ENCODE measurements at regions not wholly inside any gene's neighbourhood (a gene's known extent, or its start where the extent isn't known, plus 50 kb on each side); places are given as distances from the start of the nearest gene placed in this dataset.

DNA sequence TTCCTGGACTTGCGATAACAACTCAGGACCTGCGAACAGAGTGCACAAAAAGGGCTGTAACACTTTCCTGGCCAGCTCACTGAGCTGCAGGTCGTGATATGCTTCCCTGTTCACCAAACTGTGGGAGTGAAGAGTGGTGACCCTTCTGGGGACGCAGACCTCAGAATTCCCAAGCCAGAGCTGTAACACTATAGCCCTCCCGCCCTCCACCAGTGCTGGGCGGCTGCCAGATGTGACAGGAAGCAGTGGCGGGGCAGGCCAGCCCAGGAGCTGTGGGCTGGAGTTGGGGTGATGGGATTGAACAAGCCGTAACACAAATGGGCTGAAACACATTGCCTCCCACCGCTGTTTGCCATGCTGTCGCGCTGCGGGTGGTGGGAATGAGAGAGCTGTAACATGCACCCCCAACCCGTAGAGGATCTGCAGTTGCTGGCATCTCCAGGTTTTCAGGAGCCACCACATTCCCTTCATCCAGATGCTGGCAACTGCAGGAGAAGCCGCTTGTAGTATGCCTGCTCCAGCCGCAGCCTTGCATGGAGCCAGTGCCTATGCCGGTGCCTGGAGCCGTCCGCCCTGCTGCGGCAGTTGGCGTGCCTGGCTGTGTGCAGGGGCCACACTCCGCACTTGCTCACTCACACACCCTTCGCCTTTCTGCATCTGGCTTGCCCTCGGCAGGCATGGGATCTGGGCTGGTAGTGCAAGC, 145.8 kb downstream of the GPCPD1 start:
- Histone ChIP-seq H3K36me3 (ENCODE audit: control insufficient read depth in 2 of 2, extremely low read depth in 1 of 2, insufficient read depth in 2 of 2, low read length in 2 of 2) (no peaks in the 10 kb centered on the region), H3K27me3 (ENCODE audit: control insufficient read depth in 2 of 2, insufficient read depth in 2 of 2, low read length in 2 of 2) (no peaks in the 10 kb centered on the region), H3K9me3 (replicated peaks; ENCODE audit: control insufficient read depth, insufficient read depth, low read length) (no peaks in the 10 kb centered on the region), H3K9ac (replicated peaks; ENCODE audit: extremely low read depth, insufficient read depth, low read length) (no peak overlapping the region), H4K20me1 (replicated peaks; ENCODE audit: control insufficient read depth, extremely low read depth, insufficient read depth, low read length) (no peaks in the 10 kb centered on the region), H3K4me1 (ENCODE audit: control insufficient read depth, extremely low read depth, insufficient read depth, low read length) (no peaks in the 10 kb centered on the region), H3K4me2 (ENCODE audit: insufficient read depth, low read length) (no peak overlapping the region), H2AFZ (ENCODE audit: low read depth, low read length) (no peak overlapping the region), H3K9me1 (replicated peaks; ENCODE audit: control insufficient read depth, extremely low read depth, insufficient read depth, low read length) (no peaks in the 10 kb centered on the region), H3K79me2 (ENCODE audit: control insufficient read depth, insufficient read depth, low read length) (no peaks in the 10 kb centered on the region), H3K27ac (ENCODE audit: insufficient read depth, low read depth, low read length) (no peak overlapping the region), H3K4me3 (replicated peaks in 1 of 3; ENCODE audit: insufficient read depth in 1 of 3, low read depth in 1 of 3, low read length in 3 of 3) (no peak overlapping the region)
- BruUV-seq (replicated peaks) = no TSS peak
- dilution Hi-C loops (cut with MboI; ENCODE audit: extremely low pct_ligation_motif_present, low sequenced_read_pairs) = no loop called here
- intact Hi-C loops (cut with micrococcal nuclease) = no loop called here
- FAIRE-seq = no peak
- ChIA-PET POLR2A (no interaction called here), CTCF (interaction anchor here (1.9 kb wide), 1 partner anchor 17 kb away, joined by 7 read pairs; no protein-coding TSS in a partner anchor)
- TF ChIP-seq GATA2 (IDR thresholded peaks at IDR 0.05; ENCODE audit: insufficient read depth, insufficient read length, low read depth, low read length) (no peak), MYC (IDR thresholded peaks at IDR 0.05; ENCODE audit: low read depth, low read length) (no peak), POLR2A (IDR thresholded peaks at IDR 0.05; ENCODE audit: low read depth, low read length) (no peak), POLR2AphosphoS5 (IDR thresholded peaks at IDR 0.05; ENCODE audit: insufficient read depth, low read depth, low read length) (no peak), EZH2 (IDR thresholded peaks at IDR 0.05; ENCODE audit: borderline replicate concordance, low read depth, low read length, severe bottlenecking) (no peak), JUN (IDR thresholded peaks at IDR 0.05; ENCODE audit: borderline replicate concordance, insufficient read depth, insufficient read length, low read depth) (no peak), FOS (IDR thresholded peaks at IDR 0.05; ENCODE audit: borderline replicate concordance, insufficient read depth, low read length) (no peak), MAX (IDR thresholded peaks at IDR 0.05; ENCODE audit: insufficient read depth, insufficient read length) (no peak)
- TF ChIP-seq, protein P1, sequence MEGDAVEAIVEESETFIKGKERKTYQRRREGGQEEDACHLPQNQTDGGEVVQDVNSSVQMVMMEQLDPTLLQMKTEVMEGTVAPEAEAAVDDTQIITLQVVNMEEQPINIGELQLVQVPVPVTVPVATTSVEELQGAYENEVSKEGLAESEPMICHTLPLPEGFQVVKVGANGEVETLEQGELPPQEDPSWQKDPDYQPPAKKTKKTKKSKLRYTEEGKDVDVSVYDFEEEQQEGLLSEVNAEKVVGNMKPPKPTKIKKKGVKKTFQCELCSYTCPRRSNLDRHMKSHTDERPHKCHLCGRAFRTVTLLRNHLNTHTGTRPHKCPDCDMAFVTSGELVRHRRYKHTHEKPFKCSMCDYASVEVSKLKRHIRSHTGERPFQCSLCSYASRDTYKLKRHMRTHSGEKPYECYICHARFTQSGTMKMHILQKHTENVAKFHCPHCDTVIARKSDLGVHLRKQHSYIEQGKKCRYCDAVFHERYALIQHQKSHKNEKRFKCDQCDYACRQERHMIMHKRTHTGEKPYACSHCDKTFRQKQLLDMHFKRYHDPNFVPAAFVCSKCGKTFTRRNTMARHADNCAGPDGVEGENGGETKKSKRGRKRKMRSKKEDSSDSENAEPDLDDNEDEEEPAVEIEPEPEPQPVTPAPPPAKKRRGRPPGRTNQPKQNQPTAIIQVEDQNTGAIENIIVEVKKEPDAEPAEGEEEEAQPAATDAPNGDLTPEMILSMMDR (IDR thresholded peaks at IDR 0.05; ENCODE audit: extremely low read depth in 1 of 2, insufficient read depth in 1 of 2, low read depth in 1 of 2, low read length in 2 of 2) = no peak
- DNase-seq (ENCODE audit: low read depth, low spot score) = no peak
